ENCODE measurements at regions not wholly inside any gene's neighbourhood (a gene's known extent, or its start where the extent isn't known, plus 50 kb on each side); places are given as distances from the start of the nearest gene placed in this dataset.

DNA sequence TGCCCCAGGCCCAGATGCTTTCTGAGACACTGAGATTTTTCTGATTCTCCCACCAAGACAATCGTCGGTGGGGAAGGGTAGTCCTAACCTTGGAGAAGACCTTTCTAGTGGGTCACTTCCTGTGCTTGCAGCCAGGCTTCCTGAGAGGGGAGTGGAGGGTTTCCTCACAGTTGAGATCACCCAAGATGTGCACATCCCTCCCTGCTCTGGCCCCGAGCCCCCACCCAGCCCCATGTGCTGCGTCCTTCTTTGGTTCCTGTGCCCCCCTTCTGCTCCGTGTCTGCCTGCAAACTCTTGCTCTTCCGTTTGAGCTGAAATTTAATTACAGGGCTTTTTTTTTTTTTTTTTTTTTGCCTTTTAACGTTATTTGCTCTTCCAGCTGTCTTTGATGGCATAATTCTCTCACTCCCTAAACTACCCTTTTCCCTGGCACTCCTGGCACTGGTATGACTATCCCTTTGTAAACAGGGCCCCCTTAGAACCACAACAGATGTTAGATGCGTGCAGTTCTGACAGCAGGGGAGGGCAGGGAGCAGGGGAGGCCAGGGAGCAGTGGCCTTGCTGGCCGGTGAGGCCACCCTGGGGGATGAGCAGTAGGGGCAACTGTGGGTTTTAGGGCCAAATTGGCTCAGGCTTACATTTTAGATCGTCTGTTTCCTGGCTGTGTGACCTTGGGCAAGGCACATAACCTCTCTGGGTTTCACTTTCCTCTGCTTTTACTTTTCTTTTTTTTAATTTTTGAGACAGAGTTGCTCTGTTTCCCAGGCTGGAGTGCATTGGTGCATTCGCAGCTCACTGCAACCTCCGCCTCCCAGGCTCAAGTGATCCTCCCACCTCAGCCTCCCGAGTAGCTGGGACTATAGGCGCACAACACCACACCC, 144.5 kb downstream of the PHETA1 start:
- ATAC-seq (ENCODE audit: low FRiP score) = no peak
- DNase-seq (ENCODE audit: low spot score) = no peak
- TF ChIP-seq, protein P1, sequence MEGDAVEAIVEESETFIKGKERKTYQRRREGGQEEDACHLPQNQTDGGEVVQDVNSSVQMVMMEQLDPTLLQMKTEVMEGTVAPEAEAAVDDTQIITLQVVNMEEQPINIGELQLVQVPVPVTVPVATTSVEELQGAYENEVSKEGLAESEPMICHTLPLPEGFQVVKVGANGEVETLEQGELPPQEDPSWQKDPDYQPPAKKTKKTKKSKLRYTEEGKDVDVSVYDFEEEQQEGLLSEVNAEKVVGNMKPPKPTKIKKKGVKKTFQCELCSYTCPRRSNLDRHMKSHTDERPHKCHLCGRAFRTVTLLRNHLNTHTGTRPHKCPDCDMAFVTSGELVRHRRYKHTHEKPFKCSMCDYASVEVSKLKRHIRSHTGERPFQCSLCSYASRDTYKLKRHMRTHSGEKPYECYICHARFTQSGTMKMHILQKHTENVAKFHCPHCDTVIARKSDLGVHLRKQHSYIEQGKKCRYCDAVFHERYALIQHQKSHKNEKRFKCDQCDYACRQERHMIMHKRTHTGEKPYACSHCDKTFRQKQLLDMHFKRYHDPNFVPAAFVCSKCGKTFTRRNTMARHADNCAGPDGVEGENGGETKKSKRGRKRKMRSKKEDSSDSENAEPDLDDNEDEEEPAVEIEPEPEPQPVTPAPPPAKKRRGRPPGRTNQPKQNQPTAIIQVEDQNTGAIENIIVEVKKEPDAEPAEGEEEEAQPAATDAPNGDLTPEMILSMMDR (IDR thresholded peaks at IDR 0.05) = no peak

GRCh38 chr12:111222523-111222922, 146.4 kb downstream of the PHETA1 start:
- DNase-seq (ENCODE audit: low spot score) (no peak), ATAC-seq (ENCODE audit: low FRiP score) (no peak)
- TF ChIP-seq, protein P1 (IDR thresholded peaks at IDR 0.05) = no peak

DNA sequence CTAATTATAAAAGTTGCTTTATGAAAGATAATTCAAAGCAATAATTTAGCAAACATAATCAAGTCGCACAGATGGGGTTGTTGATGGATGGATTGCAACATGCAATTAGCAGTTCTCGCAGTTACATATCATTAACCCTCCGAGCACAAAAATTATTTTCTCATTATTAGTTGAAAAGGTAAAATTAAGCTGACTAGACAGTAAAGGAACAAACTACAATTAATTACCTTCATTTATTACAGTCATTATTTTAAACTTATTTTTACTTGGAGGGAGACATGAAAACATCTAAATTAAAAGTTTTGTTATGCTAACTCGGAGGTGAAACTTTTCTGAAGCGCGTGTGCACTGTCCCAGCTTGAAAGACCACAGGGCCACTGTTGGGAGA, 146.9 kb downstream of the PHETA1 start:
- DNase-seq (ENCODE audit: low spot score) (no peak), ATAC-seq (ENCODE audit: low FRiP score) (no peak)
- TF ChIP-seq, protein P1 (IDR thresholded peaks at IDR 0.05) = no peak

- TF ChIP-seq, protein P1 (IDR thresholded peaks at IDR 0.05) = no peak
- no peak for ATAC-seq (ENCODE audit: low FRiP score)
- DNase-seq (ENCODE audit: low spot score) = no peak
Observed at GRCh38 chr12:111221062-111222026, 147.6 kb downstream of the PHETA1 start.

DNA sequence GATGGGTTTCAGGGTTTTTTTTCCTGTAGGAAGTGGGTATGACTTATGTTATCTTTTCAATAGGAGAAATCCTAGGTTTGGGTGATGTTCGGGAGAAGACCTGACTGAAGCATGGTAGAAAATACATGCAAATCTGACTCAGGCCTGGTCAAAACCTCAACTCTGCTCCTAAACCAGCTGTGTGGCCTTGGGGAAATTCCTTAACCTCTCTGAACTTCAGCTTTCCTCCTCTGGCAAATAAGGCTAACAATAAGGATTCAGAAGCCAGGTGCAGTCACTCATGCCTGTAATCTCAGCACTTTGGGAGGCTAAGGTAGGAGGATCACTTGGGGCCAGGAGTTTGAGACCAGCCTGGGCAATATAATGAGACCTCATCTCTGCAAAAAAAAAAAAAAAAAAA, 148.5 kb downstream of the PHETA1 start:
- TF ChIP-seq, protein P1 (IDR thresholded peaks at IDR 0.05) = no peak
- no peak for DNase-seq (ENCODE audit: low spot score)
- ATAC-seq (ENCODE audit: low FRiP score) = no peak

DNA sequence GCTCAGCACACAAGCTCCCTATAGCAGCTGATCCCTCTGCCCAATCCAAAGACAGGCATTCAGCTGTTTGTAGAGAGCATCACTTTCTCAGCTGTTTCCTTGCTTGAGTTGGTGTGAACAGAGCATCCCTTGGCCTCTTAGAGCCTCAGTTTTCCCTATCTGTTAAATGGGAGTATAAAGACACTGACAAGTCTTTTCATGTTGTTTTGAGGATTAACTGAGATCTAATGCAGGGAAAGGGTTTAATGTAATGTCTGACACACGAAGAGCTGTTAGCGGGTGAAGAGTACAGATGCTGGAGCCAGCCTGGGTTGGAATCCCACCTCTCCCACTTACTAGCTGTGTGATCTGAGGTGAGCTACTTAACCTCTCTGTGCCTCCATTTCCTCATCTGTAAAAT, 149.5 kb downstream of the PHETA1 start:
- TF ChIP-seq, protein P1 (IDR thresholded peaks at IDR 0.05) = no peak
- no peak for ATAC-seq (ENCODE audit: low FRiP score)
- DNase-seq (ENCODE audit: low spot score) = no peak

Measured in omental fat pad (tissue), 3 donors.